SU-DHL-6 (cell line): ENCODE measurements at regions not wholly inside any gene's neighbourhood (a gene's known extent, or its start where the extent isn't known, plus 50 kb on each side); places are given as distances from the start of the nearest gene placed in this dataset.

Experiments used
- H2AFZ ChIP-seq: fragments of 200-600 bp; sonication (generic); 2 replicates; pipeline ENCODE4 v1.6.1; 2014; ENCODE audit warnings: low read depth, mild to moderate bottlenecking, moderate library complexity, mixed read lengths, antibody characterized with exemption, low read length; ENCODE audit not compliant: severe bottlenecking
- H3F3A ChIP-seq: fragments of 200-600 bp; shearing (Covaris generic); 2 replicates; pipeline ENCODE4 v1.6.0; 2016; ENCODE audit warnings: antibody characterized with exemption, mild to moderate bottlenecking; ENCODE audit not compliant: insufficient read depth
- H3K27ac ChIP-seq: fragments of 200-600 bp; sonication (generic); 2 replicates; pipeline ENCODE4 v1.5.1; 2016; ENCODE audit warnings: low read depth, mild to moderate bottlenecking, low read length, moderate library complexity, mixed read lengths
- H3K27me3 ChIP-seq: fragments of 200-600 bp; sonication (generic), shearing (Covaris generic); 2 replicates; pipeline ENCODE4 v1.6.0; 2014; ENCODE audit warnings: mild to moderate bottlenecking, low read length
- H3K36me3 ChIP-seq: fragments of 200-600 bp; sonication (generic); 2 replicates; pipeline ENCODE4 v1.6.1; 2014; ENCODE audit warnings: mild to moderate bottlenecking, low read length, mixed read lengths
- H3K4me2 ChIP-seq: fragments of 300-600, 200-600 bp; shearing (Covaris generic), sonication (generic); 2 replicates; pipeline ENCODE4 v1.6.0; 2014; ENCODE audit warnings: low read length, low read depth, mild to moderate bottlenecking; ENCODE audit not compliant: poor library complexity, severe bottlenecking
- H3K4me3 ChIP-seq: fragments of 200-600 bp; sonication (generic); 2 replicates; pipeline ENCODE4 v1.5.1; 2014; ENCODE audit warnings: antibody characterized with exemption, low read length, mild to moderate bottlenecking, mixed read lengths; ENCODE audit not compliant: insufficient read depth, poor library complexity, severe bottlenecking
- H3K79me2 ChIP-seq: fragments of 200-600 bp; sonication (generic); 2 replicates; pipeline ENCODE4 v1.6.1; 2014; ENCODE audit warnings: mild to moderate bottlenecking, low read length, moderate library complexity; ENCODE audit not compliant: insufficient read depth
- H3K9ac ChIP-seq: fragments of 200-600 bp; sonication (generic); 2 replicates; pipeline ENCODE4 v1.7.0; 2014; ENCODE audit warnings: mild to moderate bottlenecking, low read length
- H3K9me2 ChIP-seq: fragments of 200-600 bp; sonication (generic); replicated peaks from 2 replicates; pipeline ENCODE4 v1.6.1; 2014; ENCODE audit warnings: low read length; ENCODE audit not compliant: insufficient read depth
- H3K9me3 ChIP-seq: fragments of 200-600 bp; sonication (generic); 2 replicates; pipeline ENCODE4 v1.6.1; 2014; ENCODE audit warnings: low read length, mixed read lengths; ENCODE audit not compliant: insufficient read depth
- H4K20me1 ChIP-seq: fragments of 200-600 bp; sonication (generic); 2 replicates; pipeline ENCODE4 v1.6.1; 2014; ENCODE audit warnings: low read depth, mild to moderate bottlenecking, antibody characterized with exemption, low read length, moderate library complexity, mixed read lengths
- EZH2phosphoT487 ChIP-seq: fragments of 200-600 bp; sonication (generic), shearing (Covaris generic); conservative IDR thresholded peaks from 2 replicates; pipeline ENCODE4 v1.6.1; 2018; ENCODE audit warnings: mild to moderate bottlenecking, antibody characterized with exemption, low read length, moderate library complexity, mixed read lengths
- TF ChIP-seq, protein P1 (sequence below): fragments of 200-600 bp; sonication (generic); IDR thresholded peaks from one replicate; pipeline ENCODE4 v1.5.1; 2017; ENCODE audit warnings: antibody characterized with exemption, mild to moderate bottlenecking, low read length, moderate library complexity; ENCODE audit not compliant: insufficient read depth, poor library complexity, severe bottlenecking

DNA sequence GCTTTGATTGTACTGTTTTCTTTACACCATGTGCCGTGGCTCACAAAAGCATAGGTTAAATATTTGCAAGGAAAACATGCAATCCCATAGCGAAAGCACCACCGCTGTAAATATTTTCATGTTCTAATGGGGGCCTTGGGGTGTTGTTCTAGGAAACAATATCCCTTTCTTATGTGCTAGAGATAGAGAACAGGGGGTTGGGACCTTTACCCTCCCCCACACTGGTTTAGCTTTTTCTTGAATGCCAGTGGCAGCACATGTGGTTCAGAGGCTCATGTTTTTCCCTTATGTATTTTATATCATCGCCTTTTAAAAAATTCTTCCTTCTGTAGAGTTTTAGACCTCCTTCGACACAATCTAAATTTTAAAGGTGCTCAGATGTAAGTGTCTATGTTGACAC lies 422.6 kb upstream of the TENM3 start:
- Histone ChIP-seq H3K27ac (no peak overlapping the region), H3K27me3 (no peaks in the 10 kb centered on the region), H3K36me3 (no peaks in the 10 kb centered on the region), H3F3A (no peaks in the 10 kb centered on the region), H4K20me1 (no peaks in the 10 kb centered on the region), H3K9me3 (no peaks in the 10 kb centered on the region), H3K9ac (no peak overlapping the region), H3K4me3 (no peak overlapping the region), H3K4me2 (no peak overlapping the region), H3K79me2 (no peaks in the 10 kb centered on the region), H2AFZ (no peak overlapping the region), H3K9me2 (no peaks in the 10 kb centered on the region)
- TF ChIP-seq, protein P1, sequence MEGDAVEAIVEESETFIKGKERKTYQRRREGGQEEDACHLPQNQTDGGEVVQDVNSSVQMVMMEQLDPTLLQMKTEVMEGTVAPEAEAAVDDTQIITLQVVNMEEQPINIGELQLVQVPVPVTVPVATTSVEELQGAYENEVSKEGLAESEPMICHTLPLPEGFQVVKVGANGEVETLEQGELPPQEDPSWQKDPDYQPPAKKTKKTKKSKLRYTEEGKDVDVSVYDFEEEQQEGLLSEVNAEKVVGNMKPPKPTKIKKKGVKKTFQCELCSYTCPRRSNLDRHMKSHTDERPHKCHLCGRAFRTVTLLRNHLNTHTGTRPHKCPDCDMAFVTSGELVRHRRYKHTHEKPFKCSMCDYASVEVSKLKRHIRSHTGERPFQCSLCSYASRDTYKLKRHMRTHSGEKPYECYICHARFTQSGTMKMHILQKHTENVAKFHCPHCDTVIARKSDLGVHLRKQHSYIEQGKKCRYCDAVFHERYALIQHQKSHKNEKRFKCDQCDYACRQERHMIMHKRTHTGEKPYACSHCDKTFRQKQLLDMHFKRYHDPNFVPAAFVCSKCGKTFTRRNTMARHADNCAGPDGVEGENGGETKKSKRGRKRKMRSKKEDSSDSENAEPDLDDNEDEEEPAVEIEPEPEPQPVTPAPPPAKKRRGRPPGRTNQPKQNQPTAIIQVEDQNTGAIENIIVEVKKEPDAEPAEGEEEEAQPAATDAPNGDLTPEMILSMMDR, result no peak
- no peak for TF ChIP-seq EZH2phosphoT487

DNA sequence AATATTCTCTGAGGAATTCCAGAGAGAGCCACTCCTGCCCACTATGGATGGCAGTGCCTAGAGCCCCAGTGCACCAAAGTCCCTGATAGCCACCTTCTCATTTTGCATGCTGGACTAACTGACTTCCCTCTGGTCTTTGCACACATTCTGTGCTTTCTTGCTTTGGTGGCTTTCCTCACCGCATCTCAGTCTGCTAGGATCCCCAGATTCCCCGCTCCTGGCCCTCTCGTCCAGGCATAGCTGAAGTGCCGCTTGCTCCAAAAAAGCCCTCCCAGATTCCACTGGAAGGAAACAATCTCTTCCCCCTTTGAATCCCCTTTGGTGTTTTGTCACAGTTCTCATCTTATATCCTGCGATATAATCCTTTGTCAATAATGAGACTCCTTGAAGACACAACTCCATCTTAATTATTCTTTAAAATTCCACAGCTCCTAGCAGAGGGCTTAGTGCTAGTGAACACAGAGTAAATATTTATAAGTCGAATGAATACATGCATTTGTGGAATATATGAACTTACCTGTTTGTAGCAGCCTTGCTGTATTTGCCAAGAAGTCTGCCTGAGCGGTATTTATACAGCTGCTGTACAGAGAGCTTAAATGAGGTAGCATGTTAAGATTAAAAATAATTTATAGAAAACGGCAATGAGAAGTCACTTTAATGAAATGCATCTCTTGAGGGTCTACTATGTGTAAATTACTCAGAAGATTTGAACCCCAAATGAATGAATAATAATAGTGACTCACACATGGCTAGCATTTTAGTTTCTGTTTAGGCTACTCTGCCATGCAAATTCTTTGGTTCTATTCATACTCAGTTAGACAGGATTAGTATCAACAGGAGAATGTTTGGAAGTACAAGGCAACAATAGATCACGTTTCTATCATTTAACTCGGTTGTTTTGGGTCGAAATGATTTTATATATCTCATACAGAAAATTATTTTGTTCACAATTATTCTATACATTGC lies 421.9 kb upstream of the TENM3 start:
- Histone ChIP-seq H3K36me3 (no peaks in the 10 kb centered on the region), H3F3A (no peaks in the 10 kb centered on the region), H3K27me3 (no peaks in the 10 kb centered on the region), H3K9me2 (no peaks in the 10 kb centered on the region), H3K4me3 (no peak overlapping the region), H4K20me1 (no peaks in the 10 kb centered on the region), H3K9me3 (no peaks in the 10 kb centered on the region), H3K27ac (no peak overlapping the region), H3K9ac (no peak overlapping the region), H2AFZ (no peak overlapping the region), H3K4me2 (no peak overlapping the region), H3K79me2 (no peaks in the 10 kb centered on the region)
- TF ChIP-seq, protein P1, result no peak
- no peak for TF ChIP-seq EZH2phosphoT487

DNA sequence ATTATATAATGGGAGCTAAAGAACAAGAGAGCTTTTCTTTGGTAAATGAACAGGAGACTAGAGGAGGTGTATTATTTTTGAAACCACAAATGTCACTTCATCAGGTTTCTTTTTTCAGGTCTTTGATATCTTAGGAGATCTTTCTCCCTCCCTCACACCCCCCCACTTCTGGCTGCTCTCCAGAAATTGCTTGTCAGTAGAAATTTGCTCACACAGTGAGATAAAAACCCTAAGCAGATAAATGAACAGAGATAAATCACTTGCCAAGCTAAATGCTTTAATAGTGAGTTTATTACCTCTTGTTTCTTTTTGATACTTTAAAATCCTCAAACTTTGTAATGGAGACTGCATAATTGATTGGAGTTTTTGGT lies 421.2 kb upstream of the TENM3 start:
- H3K9me2 ChIP-seq, result no peaks in the 10 kb centered on the region
- no peaks in the 10 kb centered on the region for H3K36me3 ChIP-seq
- H3K9me3 ChIP-seq, result no peaks in the 10 kb centered on the region
- no peaks in the 10 kb centered on the region for H4K20me1 ChIP-seq
- H3F3A ChIP-seq, result no peaks in the 10 kb centered on the region
- no peak for TF ChIP-seq EZH2phosphoT487
- TF ChIP-seq, protein P1, result no peak
- no peak overlapping the region for H3K9ac ChIP-seq
- no peaks in the 10 kb centered on the region for H3K79me2 ChIP-seq
- no peaks in the 10 kb centered on the region for H3K27me3 ChIP-seq
- no peak overlapping the region for H3K4me3 ChIP-seq
- no peak overlapping the region for H2AFZ ChIP-seq
- no peak overlapping the region for H3K4me2 ChIP-seq
- no peak overlapping the region for H3K27ac ChIP-seq
